GM23338 (cell line): ENCODE measurements at regions not wholly inside any gene's neighbourhood (a gene's known extent, or its start where the extent isn't known, plus 50 kb on each side); places are given as distances from the start of the nearest gene placed in this dataset.

Experiments used
- CREB1 ChIP-seq: fragments of 250-450 bp; sonication (Bioruptor Pico); IDR thresholded peaks from 2 replicates; pipeline ENCODE4 v1.5.0; 2020; ENCODE audit warnings: low read depth, mild to moderate bottlenecking, moderate library complexity
- EZH2 ChIP-seq: fragments of 200-600 bp; sonication (generic); IDR thresholded peaks from one replicate; pipeline ENCODE4 v1.8.0; 2017; ENCODE audit warnings: antibody characterized with exemption, mild to moderate bottlenecking, low read depth; ENCODE audit not compliant: unreplicated experiment
- EZH2phosphoT487 ChIP-seq: fragments of 200-600 bp; sonication (generic); IDR thresholded peaks from one replicate; pipeline ENCODE4 v1.8.1; 2018; ENCODE audit warnings: antibody characterized with exemption; ENCODE audit not compliant: unreplicated experiment
- JUNB ChIP-seq: IDR thresholded peaks from one replicate; pipeline ENCODE4 v1.6.1; 2016; ENCODE audit warnings: antibody characterized with exemption; ENCODE audit not compliant: unreplicated experiment
- POLR2AphosphoS5 ChIP-seq: IDR thresholded peaks from 2 replicates; pipeline ENCODE4 v1.6.1; 2016; ENCODE audit warnings: antibody characterized with exemption, low read depth
- TF ChIP-seq, protein P1 (sequence below), 2 experiments: fragments of 200-600 bp in 1 of 2; sonication (generic) in 1 of 2; conservative IDR thresholded peaks; 2 replicates each; pipeline versions ENCODE4 v1.5.1 to v1.6.1; 2016 to 2017; ENCODE audit warnings: antibody characterized with exemption in 2 of 2, low read depth in 2 of 2, mild to moderate bottlenecking in 2 of 2, moderate library complexity in 1 of 2
- TF ChIP-seq, protein P2 (sequence below): IDR thresholded peaks from one replicate; pipeline ENCODE4 v1.6.1; 2018; ENCODE audit warnings: antibody characterized with exemption; ENCODE audit not compliant: unreplicated experiment

DNA sequence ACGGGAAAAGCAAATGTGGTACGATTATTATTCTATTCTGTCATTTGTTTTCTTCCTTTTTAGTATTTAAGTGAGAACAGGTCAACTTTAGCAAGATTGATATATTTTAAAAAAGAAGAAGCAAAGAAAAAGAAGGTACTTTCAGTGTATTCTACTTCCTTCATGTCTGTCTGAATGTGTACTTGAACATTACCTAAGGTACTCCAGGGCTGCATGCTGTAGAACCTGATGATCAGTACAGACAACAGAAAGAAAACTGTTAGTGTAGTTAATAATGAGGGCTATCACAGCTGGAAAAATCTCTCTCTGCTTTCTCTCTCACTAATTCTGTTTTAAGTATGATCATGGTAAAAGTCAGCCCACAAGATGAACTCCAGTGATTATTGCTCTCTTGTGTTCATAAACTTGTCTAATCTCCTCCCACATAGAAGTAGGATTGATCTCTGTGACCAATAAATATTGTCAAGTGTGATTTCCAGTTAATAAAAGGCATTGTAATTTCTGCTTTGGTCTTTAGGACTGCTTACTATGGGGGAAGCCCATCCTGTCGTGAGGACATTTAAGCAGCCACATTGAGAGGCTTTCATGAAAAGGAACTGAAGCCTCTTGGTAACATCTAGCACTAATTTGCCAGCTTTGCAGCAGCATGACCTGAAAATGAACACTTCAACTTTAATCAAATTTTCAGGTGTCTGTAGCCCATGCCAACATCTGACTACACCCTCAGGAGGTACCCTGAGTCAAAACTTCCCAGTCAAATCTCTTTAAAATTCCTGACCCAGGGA is 864.0 kb upstream of the ACO1 start:
- TF ChIP-seq EZH2 (no peak), POLR2AphosphoS5 (no peak), JUNB (no peak), CREB1 (CRISPR knock-in tag) (no peak), EZH2phosphoT487 (no peak)
- TF ChIP-seq, protein P1, sequence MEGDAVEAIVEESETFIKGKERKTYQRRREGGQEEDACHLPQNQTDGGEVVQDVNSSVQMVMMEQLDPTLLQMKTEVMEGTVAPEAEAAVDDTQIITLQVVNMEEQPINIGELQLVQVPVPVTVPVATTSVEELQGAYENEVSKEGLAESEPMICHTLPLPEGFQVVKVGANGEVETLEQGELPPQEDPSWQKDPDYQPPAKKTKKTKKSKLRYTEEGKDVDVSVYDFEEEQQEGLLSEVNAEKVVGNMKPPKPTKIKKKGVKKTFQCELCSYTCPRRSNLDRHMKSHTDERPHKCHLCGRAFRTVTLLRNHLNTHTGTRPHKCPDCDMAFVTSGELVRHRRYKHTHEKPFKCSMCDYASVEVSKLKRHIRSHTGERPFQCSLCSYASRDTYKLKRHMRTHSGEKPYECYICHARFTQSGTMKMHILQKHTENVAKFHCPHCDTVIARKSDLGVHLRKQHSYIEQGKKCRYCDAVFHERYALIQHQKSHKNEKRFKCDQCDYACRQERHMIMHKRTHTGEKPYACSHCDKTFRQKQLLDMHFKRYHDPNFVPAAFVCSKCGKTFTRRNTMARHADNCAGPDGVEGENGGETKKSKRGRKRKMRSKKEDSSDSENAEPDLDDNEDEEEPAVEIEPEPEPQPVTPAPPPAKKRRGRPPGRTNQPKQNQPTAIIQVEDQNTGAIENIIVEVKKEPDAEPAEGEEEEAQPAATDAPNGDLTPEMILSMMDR (conservative IDR thresholded peaks at IDR 0.05; ENCODE audit: low read depth in 2 of 2): no peak
- TF ChIP-seq, protein P2, sequence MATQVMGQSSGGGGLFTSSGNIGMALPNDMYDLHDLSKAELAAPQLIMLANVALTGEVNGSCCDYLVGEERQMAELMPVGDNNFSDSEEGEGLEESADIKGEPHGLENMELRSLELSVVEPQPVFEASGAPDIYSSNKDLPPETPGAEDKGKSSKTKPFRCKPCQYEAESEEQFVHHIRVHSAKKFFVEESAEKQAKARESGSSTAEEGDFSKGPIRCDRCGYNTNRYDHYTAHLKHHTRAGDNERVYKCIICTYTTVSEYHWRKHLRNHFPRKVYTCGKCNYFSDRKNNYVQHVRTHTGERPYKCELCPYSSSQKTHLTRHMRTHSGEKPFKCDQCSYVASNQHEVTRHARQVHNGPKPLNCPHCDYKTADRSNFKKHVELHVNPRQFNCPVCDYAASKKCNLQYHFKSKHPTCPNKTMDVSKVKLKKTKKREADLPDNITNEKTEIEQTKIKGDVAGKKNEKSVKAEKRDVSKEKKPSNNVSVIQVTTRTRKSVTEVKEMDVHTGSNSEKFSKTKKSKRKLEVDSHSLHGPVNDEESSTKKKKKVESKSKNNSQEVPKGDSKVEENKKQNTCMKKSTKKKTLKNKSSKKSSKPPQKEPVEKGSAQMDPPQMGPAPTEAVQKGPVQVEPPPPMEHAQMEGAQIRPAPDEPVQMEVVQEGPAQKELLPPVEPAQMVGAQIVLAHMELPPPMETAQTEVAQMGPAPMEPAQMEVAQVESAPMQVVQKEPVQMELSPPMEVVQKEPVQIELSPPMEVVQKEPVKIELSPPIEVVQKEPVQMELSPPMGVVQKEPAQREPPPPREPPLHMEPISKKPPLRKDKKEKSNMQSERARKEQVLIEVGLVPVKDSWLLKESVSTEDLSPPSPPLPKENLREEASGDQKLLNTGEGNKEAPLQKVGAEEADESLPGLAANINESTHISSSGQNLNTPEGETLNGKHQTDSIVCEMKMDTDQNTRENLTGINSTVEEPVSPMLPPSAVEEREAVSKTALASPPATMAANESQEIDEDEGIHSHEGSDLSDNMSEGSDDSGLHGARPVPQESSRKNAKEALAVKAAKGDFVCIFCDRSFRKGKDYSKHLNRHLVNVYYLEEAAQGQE: no peak
